ENCODE measurements at regions not wholly inside any gene's neighbourhood (a gene's known extent, or its start where the extent isn't known, plus 50 kb on each side); places are given as distances from the start of the nearest gene placed in this dataset.

DNA sequence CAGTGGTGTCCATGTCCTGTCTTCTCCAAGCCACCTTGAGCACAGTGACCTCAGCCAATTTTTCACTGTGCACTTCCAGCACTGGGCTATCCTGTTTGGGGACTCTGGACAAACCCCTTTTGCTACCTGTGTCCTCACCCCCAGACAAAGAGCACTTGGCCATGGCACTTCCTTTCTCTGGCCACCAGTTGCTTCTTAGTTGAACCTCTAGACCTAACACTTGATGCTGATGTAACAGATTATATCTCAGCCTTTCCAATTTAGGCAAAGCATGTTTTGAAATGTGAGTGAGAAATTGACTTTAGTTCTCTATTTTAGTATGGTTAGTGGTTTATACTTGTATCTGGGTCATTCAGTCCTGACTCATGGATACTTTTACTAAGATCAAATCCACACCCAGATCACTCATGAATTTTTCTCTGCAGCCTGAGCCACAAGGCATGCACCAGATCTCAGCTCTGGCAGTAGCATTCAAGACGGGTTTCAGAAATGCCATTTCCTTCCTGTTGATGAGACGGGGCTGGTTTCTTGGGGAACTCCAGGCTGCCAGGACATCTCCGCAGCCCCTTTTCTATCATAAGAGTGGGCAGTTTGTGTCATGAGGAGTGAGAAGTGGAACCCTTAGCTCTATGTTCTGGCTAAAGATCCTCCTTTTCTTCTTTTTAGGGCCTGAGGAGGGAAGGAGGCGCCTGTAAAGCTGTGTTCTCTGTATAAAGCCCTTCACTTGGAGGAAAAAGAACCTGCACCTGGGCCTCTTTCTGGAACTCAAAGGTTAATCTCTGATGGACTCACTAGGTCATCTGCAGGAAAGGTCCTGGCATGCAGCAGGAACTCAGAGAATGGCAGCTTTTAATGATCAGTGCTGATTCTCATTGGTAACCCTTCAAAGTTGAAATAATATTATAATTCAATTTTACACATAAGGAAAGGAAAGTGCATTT is 185.6 kb upstream of the TENM4 start:
- TF ChIP-seq, protein P1, sequence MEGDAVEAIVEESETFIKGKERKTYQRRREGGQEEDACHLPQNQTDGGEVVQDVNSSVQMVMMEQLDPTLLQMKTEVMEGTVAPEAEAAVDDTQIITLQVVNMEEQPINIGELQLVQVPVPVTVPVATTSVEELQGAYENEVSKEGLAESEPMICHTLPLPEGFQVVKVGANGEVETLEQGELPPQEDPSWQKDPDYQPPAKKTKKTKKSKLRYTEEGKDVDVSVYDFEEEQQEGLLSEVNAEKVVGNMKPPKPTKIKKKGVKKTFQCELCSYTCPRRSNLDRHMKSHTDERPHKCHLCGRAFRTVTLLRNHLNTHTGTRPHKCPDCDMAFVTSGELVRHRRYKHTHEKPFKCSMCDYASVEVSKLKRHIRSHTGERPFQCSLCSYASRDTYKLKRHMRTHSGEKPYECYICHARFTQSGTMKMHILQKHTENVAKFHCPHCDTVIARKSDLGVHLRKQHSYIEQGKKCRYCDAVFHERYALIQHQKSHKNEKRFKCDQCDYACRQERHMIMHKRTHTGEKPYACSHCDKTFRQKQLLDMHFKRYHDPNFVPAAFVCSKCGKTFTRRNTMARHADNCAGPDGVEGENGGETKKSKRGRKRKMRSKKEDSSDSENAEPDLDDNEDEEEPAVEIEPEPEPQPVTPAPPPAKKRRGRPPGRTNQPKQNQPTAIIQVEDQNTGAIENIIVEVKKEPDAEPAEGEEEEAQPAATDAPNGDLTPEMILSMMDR (IDR thresholded peaks at IDR 0.05), result no peak
- TF ChIP-seq POLR2A (IDR thresholded peaks at IDR 0.05), result no peak
